Naive thymus-derived CD8-positive, alpha-beta T cell (primary cell): ENCODE measurements at regions not wholly inside any gene's neighbourhood (a gene's known extent, or its start where the extent isn't known, plus 50 kb on each side); places are given as distances from the start of the nearest gene placed in this dataset.
"Not testable (repeated sequence)": the region's sequence is repeated elsewhere in the genome, so short reads cannot be mapped to it uniquely, and the experiment has no call there.

Source experiments
- ATAC-seq, 2 donors: fragments of 150-1000 bp; cut with Tn5 transposase in 1 of 2; sonication (Bioruptor Pico), chemical (Tn5 transposase) in 1 of 2; 1 replicate in 1 of 2; 2 replicates in 1 of 2; pipeline ENCODE4 v1.10.0; 2021; ENCODE audit warnings: mild to moderate bottlenecking in 2 of 2, moderate library complexity in 2 of 2
- POLR2A ChIA-PET: fragments of 350-600 bp; sonication (Branson Sonifier 250); formaldehyde crosslinking; loops from one replicate; lab custom pipeline; 2021; ENCODE audit warnings: antibody characterized with exemption; lab: Charles Lee
- DNase-seq, 10 donors: peaks; one replicate each; pipeline versions ENCODE4 v3.0.0 to v3.0.0-alpha.2; 2020 to 2022
- H3K27ac Mint-ChIP-seq, 10 donors: one replicate each; pipeline ENCODE4 v1.8.0; 2020 to 2022; ENCODE audit warnings: mild to moderate bottlenecking in 10 of 10, mixed read lengths in 10 of 10, moderate library complexity in 4 of 10, inconsistent platforms in 1 of 10
- H3K27me3 Mint-ChIP-seq, 5 donors: one replicate each; pipeline ENCODE4 v1.8.0; 2021 to 2022; ENCODE audit warnings: mixed read lengths in 5 of 5
- H3K36me3 Mint-ChIP-seq, 3 donors: one replicate each; pipeline ENCODE4 v1.8.0; 2020 to 2022; ENCODE audit warnings: mixed read lengths in 3 of 3, mild to moderate bottlenecking in 2 of 3, inconsistent platforms in 1 of 3
- H3K4me1 Mint-ChIP-seq, 4 donors: one replicate each; pipeline ENCODE4 v1.8.0; 2021 to 2022; ENCODE audit warnings: mixed read lengths in 4 of 4
- H3K4me3 Mint-ChIP-seq, 10 donors: one replicate each; pipeline ENCODE4 v1.8.0; 2020 to 2022; ENCODE audit warnings: mild to moderate bottlenecking in 10 of 10, mixed read lengths in 10 of 10, moderate library complexity in 6 of 10, inconsistent platforms in 1 of 10
- H3K9me3 Mint-ChIP-seq, 9 donors: one replicate each; pipeline ENCODE4 v1.8.0; 2020 to 2022; ENCODE audit warnings: mixed read lengths in 9 of 9, mild to moderate bottlenecking in 3 of 9, inconsistent platforms in 1 of 9, moderate library complexity in 1 of 9

DNA sequence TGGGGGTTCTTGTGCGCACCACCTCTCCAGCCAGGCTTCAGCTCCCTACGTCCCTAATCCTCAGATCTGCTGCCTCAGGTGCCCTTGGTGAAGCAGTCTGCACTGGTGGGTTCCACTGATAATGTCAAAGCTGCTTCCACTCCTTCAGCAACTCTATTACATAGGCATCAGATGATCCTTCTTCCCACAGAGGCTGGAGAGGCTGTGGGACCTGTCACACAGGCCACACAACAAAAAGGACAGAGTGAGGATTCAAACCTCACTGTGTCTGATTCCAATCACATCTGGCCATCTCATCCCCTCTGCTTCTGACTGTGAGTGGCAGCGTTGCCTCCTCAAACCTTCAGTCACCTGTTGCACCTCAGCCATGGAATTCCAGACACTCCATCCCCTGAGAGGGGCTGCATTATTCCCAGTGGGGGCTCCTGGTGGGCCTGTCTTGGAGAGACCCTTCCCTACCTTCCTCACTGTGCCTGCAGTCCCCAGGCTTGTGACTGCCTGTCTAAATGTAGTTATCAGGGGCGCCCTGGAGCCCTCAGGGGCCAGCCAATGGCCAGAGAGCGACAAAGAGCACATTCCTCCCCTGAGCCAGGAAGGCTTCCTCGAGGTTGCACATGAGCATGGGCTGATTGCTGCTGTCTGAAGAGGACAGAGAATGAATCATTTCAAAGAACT lies 211.4 kb upstream of the ECI2 start:
- ATAC-seq (no peak), DNase-seq (no peak)
- Mint-ChIP-seq H3K4me3 (no peak overlapping the region), H3K27me3 (peaks cover 1 to 20% (median 8%) of the 10 kb centered on the region in 5 donors), H3K9me3 (no peaks in the 10 kb centered on the region), H3K36me3 (no peaks in the 10 kb centered on the region), H3K27ac (peak overlapping the region in 1 of 10 donors; percentile 51), H3K4me1 (peaks cover 0 to 6% (median 0%) of the 10 kb centered on the region in 4 donors)
- POLR2A ChIA-PET = no interaction called here

DNA sequence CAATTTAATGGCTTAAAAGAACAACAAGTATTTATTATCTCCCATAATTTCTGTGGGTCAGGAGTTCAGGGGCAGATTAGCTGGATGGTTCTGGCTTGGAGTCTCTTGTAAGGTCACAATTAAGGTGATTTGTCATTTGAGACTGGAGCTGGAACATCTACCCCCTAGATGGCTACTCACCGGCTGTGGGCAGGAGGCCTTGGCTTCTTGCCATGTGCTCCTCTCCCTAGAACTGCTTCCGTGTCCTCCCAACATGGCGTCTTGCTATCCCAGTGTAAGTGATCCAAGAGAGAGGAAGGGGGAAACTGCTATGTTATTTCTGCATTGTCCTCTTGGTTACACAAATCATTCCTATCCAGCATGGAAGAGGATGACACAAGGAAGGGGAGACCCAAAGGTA lies 210.2 kb upstream of the ECI2 start:
- H3K4me1 Mint-ChIP-seq = peaks cover 0 to 6% (median 0%) of the 10 kb centered on the region in 4 donors
- no peaks in the 10 kb centered on the region for H3K9me3 Mint-ChIP-seq
- no peak overlapping the region for H3K4me3 Mint-ChIP-seq
- ATAC-seq (no peak), DNase-seq (no peak)
- H3K27ac Mint-ChIP-seq = peak overlapping the region in 1 of 10 donors; percentile 66
- POLR2A ChIA-PET = no interaction called here
- H3K36me3 Mint-ChIP-seq = no peaks in the 10 kb centered on the region
- H3K27me3 Mint-ChIP-seq = peaks cover 8 to 27% (median 10%) of the 10 kb centered on the region in 5 donors

GRCh38 chr6:4344317-4344899 lies 209.0 kb upstream of the ECI2 start:
- no peak for DNase-seq
- Mint-ChIP-seq H3K27me3 (peaks cover 8 to 30% (median 13%) of the 10 kb centered on the region in 5 donors), H3K4me3 (no peak overlapping the region), H3K9me3 (no peaks in the 10 kb centered on the region), H3K27ac (no peak overlapping the region), H3K4me1 (peaks cover 0 to 6% (median 0%) of the 10 kb centered on the region in 4 donors), H3K36me3 (no peaks in the 10 kb centered on the region)
- POLR2A ChIA-PET = no interaction called here
- ATAC-seq = no peak

GRCh38 chr6:4342407-4343137 lies 207.2 kb upstream of the ECI2 start:
- peaks cover 8 to 28% (median 13%) of the 10 kb centered on the region in 5 donors for H3K27me3 Mint-ChIP-seq

DNA sequence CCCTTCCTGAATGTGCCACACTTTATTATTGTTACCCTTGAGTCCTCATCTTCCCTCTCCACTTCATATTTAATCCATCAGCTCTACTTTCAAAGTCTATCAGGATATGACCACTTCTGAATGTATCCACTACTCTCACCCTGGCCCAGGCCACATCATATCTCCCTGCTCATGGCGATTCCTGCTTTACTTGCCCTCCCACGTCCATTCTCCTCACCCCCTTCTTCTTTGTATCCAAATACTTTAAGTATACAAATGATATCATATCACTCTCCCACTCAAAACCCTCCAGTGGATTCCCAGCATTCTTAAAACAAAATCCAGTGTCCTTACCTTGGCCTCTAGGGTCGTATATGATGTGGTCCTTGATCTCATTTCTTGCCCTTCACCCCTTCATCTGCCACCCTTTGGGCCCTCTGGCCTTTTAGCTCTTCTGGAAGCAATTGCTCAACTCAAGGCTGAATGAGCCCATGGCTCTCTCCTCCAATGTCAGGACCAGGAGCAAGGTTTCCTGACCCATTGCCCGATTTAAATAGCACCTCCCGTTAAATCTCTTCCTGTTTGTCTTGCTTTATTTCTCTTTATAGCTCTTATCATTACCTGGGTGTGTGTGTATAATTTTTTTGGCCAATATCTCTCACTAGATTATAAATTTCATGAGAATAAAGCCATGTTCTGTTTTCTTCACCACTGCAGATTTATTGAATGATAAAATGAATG lies 205.9 kb upstream of the ECI2 start:
- DNase-seq (no peak), ATAC-seq (no peak)
- Mint-ChIP-seq H3K9me3 (no peaks in the 10 kb centered on the region), H3K4me1 (peaks cover 0 to 6% (median 0%) of the 10 kb centered on the region in 4 donors), H3K36me3 (no peaks in the 10 kb centered on the region), H3K4me3 (no peak overlapping the region), H3K27ac (no peak overlapping the region), H3K27me3 (peaks cover 5 to 18% (median 11%) of the 10 kb centered on the region in 5 donors)
- POLR2A ChIA-PET = no interaction called here

More at GRCh38 chr6:4342407-4343137, 207.2 kb upstream of the ECI2 start:
- POLR2A ChIA-PET = no interaction called here
- no peaks in the 10 kb centered on the region for H3K9me3 Mint-ChIP-seq
- H3K36me3 Mint-ChIP-seq = no peaks in the 10 kb centered on the region
- H3K4me3 Mint-ChIP-seq = no peak overlapping the region
- no peak overlapping the region for H3K27ac Mint-ChIP-seq
- no peak for ATAC-seq
- peaks cover 0 to 6% (median 0%) of the 10 kb centered on the region in 4 donors for H3K4me1 Mint-ChIP-seq
- DNase-seq = no peak

GRCh38 chr6:4340544-4340943 lies 205.2 kb upstream of the ECI2 start:
- Mint-ChIP-seq H3K27me3 (peaks cover 7 to 25% (median 16%) of the 10 kb centered on the region in 5 donors), H3K27ac (peak overlapping the region in 1 of 10 donors; percentile 19), H3K4me3 (no peak overlapping the region), H3K4me1 (peaks cover 0 to 6% (median 0%) of the 10 kb centered on the region in 4 donors), H3K36me3 (no peaks in the 10 kb centered on the region), H3K9me3 (no peaks in the 10 kb centered on the region)
- POLR2A ChIA-PET = no interaction called here
- no peak for ATAC-seq
- no peak for DNase-seq

DNA sequence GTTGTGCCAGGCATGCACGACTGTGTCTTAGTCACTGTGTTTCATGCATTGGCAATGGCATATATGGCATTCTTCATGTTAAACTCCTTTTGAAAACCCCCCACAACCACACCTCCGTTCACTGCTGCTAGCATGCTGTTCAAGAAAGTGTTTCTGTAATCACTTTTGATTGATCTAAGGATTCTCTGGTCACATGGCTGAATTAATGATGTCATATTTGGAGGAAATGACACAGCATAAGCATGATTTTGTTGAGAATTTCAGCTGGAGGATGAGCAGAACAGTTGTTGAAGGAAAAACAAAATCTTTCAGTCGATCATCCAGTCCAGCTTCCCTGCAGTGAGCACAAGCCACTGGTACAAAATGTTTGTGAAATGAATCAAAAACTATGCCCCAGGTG lies 203.5 kb upstream of the ECI2 start:
- Mint-ChIP-seq H3K27me3 (peaks cover 10 to 34% (median 26%) of the 10 kb centered on the region in 5 donors), H3K36me3 (no peaks in the 10 kb centered on the region), H3K4me3 (no peak overlapping the region), H3K27ac (no peak overlapping the region), H3K9me3 (no peaks in the 10 kb centered on the region), H3K4me1 (peaks cover 0 to 6% (median 0%) of the 10 kb centered on the region in 4 donors)
- no peak for DNase-seq
- POLR2A ChIA-PET = no interaction called here
- no peak for ATAC-seq

- DNase-seq (no peak), ATAC-seq (no peak)
- Mint-ChIP-seq H3K36me3 (no peaks in the 10 kb centered on the region), H3K4me3 (no peak overlapping the region), H3K9me3 (peaks cover 0 to 2% (median 0%) of the 10 kb centered on the region in 9 donors), H3K27me3 (peaks cover 10 to 34% (median 26%) of the 10 kb centered on the region in 5 donors), H3K27ac (no peak overlapping the region), H3K4me1 (no peaks in the 10 kb centered on the region)
- POLR2A ChIA-PET = no interaction called here
These were observed 201.5 kb upstream of the ECI2 start for GRCh38 chr6:4336778-4337442.

GRCh38 chr6:4336084-4336483 lies 200.7 kb upstream of the ECI2 start:
- H3K9me3 Mint-ChIP-seq = peaks cover 0 to 2% (median 0%) of the 10 kb centered on the region in 9 donors
- H3K27me3 Mint-ChIP-seq = peaks cover 6 to 26% (median 21%) of the 10 kb centered on the region in 5 donors
- ATAC-seq = no peak
- H3K27ac Mint-ChIP-seq = no peak overlapping the region
- POLR2A ChIA-PET = no interaction called here
- DNase-seq = no peak
- H3K36me3 Mint-ChIP-seq = no peaks in the 10 kb centered on the region
- H3K4me1 Mint-ChIP-seq = no peaks in the 10 kb centered on the region
- H3K4me3 Mint-ChIP-seq = no peak overlapping the region

DNA sequence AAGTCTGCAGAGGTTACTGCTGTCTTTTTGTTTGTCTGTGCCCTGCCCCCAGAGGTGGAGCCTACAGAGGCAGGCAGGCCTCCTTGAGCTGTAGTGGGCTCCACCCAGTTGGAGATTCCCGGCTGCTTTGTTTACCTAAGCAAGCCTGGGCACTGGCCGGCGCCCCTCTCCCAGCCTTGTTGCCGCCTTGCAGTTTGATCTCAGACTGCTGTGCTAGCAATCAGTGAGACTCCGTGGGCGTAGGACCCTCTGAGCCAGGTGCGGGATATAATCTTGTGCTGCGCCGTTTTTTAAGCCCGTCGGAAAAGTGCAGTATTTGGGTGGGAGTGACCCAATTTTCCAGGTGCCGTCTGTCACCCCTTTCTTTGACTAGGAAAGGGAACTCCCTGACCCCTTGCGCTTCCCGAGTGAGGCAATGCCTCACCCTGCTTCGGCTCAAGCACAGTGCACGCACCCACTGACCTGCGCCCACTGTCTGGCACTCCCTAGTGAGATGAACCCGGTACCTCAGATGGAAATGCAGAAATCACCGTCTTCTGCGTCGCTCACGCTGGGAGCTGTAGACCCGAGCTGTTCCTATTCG lies 198.9 kb upstream of the ECI2 start:
- H3K27ac Mint-ChIP-seq, H3K4me1 Mint-ChIP-seq, POLR2A ChIA-PET, DNase-seq, H3K9me3 Mint-ChIP-seq, ATAC-seq, H3K36me3 Mint-ChIP-seq, H3K4me3 Mint-ChIP-seq: not testable (repeated sequence)
- peaks cover 5 to 18% (median 15%) of the 10 kb centered on the region in 5 donors for H3K27me3 Mint-ChIP-seq

GRCh38 chr6:4327841-4328240 lies 192.5 kb upstream of the ECI2 start:
- no peak overlapping the region for H3K4me3 Mint-ChIP-seq
- POLR2A ChIA-PET = no interaction called here
- peaks cover 0 to 3% (median 0%) of the 10 kb centered on the region in 3 donors for H3K36me3 Mint-ChIP-seq
- DNase-seq (no peak), ATAC-seq (no peak)
- H3K27ac Mint-ChIP-seq = no peak overlapping the region
- peaks cover 0 to 6% (median 0%) of the 10 kb centered on the region in 9 donors for H3K9me3 Mint-ChIP-seq
- H3K27me3 Mint-ChIP-seq = peaks cover 6 to 25% (median 12%) of the 10 kb centered on the region in 5 donors
- no peaks in the 10 kb centered on the region for H3K4me1 Mint-ChIP-seq

GRCh38 chr6:4324746-4325145 lies 189.4 kb upstream of the ECI2 start:
- ATAC-seq (no peak), DNase-seq (no peak)
- no peaks in the 10 kb centered on the region for H3K36me3 Mint-ChIP-seq
- H3K9me3 Mint-ChIP-seq = peaks cover 0 to 5% (median 0%) of the 10 kb centered on the region in 9 donors
- H3K27me3 Mint-ChIP-seq = peaks cover 8 to 45% (median 18%) of the 10 kb centered on the region in 5 donors
- POLR2A ChIA-PET = no interaction called here
- no peaks in the 10 kb centered on the region for H3K4me1 Mint-ChIP-seq
- no peak overlapping the region for H3K4me3 Mint-ChIP-seq
- no peak overlapping the region for H3K27ac Mint-ChIP-seq
